ENCODE measurements at regions not wholly inside any gene's neighbourhood (a gene's known extent, or its start where the extent isn't known, plus 50 kb on each side); places are given as distances from the start of the nearest gene placed in this dataset.
"Not testable (repeated sequence)": the region's sequence is repeated elsewhere in the genome, so short reads cannot be mapped to it uniquely, and the experiment has no call there.

GRCh38 chr2:87483093-87483680 lies 264.7 kb upstream of the PLGLB2 start:
- TF ChIP-seq NR2F2 (IDR thresholded peaks at IDR 0.05); CTCF (IDR thresholded peaks at IDR 0.05; ENCODE audit: low read depth, low read length, missing input control); JUND (IDR thresholded peaks at IDR 0.05); ZBTB33 (IDR thresholded peaks at IDR 0.05): not testable (repeated sequence)
